ENCODE measurements at regions not wholly inside any gene's neighbourhood (a gene's known extent, or its start where the extent isn't known, plus 50 kb on each side); places are given as distances from the start of the nearest gene placed in this dataset.

DNA sequence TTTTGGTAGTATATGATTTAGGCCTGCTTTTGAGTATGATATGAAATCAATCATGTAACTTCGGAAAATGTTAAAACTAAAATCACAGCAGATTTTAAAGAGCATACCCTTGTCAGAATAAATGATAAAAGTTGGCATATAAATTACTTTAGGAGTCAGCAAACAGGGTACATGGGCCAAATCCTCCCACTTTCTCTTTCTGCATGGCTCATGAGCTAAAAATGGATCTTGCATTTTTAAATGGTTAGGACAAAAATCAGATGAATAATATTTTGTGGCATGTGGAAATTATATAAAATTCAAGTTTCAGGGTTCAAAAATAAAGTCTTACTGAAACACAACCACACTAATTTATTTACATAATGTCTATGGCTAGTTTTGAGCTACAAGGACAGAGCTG is 214.9 kb downstream of the GASK1B start:
- Histone ChIP-seq H3K4me1 (no peaks in the 10 kb centered on the region), H3K27ac (no peak overlapping the region), H3K36me3 (no peaks in the 10 kb centered on the region), H3K9me3 (no peaks in the 10 kb centered on the region), H3K4me3 (no peak overlapping the region), H3K27me3 (no peaks in the 10 kb centered on the region)
- intact Hi-C loops (cut with DNase I), result no loop called here
- no peak for DNase-seq
- WGBS, 2 donors, result 80 to 92% methylated on average over 1 of the region's 1 CpG
- TF ChIP-seq, protein P1, sequence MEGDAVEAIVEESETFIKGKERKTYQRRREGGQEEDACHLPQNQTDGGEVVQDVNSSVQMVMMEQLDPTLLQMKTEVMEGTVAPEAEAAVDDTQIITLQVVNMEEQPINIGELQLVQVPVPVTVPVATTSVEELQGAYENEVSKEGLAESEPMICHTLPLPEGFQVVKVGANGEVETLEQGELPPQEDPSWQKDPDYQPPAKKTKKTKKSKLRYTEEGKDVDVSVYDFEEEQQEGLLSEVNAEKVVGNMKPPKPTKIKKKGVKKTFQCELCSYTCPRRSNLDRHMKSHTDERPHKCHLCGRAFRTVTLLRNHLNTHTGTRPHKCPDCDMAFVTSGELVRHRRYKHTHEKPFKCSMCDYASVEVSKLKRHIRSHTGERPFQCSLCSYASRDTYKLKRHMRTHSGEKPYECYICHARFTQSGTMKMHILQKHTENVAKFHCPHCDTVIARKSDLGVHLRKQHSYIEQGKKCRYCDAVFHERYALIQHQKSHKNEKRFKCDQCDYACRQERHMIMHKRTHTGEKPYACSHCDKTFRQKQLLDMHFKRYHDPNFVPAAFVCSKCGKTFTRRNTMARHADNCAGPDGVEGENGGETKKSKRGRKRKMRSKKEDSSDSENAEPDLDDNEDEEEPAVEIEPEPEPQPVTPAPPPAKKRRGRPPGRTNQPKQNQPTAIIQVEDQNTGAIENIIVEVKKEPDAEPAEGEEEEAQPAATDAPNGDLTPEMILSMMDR (IDR thresholded peaks at IDR 0.05), result no peak
- TF ChIP-seq POLR2A (IDR thresholded peaks at IDR 0.05), result no peak

DNA sequence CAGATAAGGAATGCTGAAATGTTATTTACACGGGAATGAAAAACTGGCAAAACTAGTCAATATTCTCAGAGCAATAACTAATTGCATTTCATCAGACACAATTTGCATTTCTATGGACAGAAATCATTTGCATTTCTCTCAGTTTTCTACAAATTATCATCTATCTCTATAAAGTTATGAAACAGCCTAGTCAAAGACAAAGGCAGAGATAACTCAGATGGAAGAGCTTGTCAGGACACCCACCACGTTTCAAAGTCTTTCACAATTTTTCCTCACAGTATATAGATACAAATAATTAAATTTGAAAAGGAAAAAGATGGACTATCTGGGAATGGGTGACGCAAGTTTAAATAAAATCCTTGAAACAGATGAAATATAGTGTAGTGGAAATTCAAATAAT is 230.8 kb downstream of the GASK1B start:
- Histone ChIP-seq H3K36me3 (no peaks in the 10 kb centered on the region), H3K9me3 (no peaks in the 10 kb centered on the region), H3K27ac (no peak overlapping the region), H3K4me3 (no peak overlapping the region), H3K27me3 (no peaks in the 10 kb centered on the region), H3K4me1 (no peaks in the 10 kb centered on the region)
- TF ChIP-seq, protein P1 (IDR thresholded peaks at IDR 0.05), result no peak
- TF ChIP-seq POLR2A (IDR thresholded peaks at IDR 0.05), result no peak
- WGBS, 2 donors, result 18 to 24% methylated on average over 3 of the region's 3 CpGs
- intact Hi-C loops (cut with DNase I), result no loop called here
- no peak for DNase-seq

DNA sequence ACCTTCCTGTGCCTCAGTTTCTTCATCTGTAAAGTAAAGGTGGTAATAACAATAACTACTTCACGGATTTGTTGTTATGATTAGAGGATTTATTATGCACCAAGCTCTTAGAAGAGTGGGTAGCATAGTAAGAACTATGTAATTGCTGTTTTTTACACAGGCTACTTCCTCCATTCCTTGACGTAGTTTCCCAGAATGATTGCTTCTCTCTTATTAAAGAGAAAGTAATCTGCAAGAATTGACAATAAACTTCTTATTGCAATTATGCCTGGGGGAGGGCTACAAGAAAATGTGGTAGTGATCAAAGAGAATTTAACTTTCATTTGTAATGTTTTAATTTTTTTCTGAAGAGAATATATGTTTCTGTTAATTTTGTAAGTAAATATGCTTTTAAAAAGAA is 238.7 kb downstream of the GASK1B start:
- TF ChIP-seq, protein P1 (IDR thresholded peaks at IDR 0.05), result no peak
- TF ChIP-seq POLR2A (IDR thresholded peaks at IDR 0.05), result no peak
- intact Hi-C loops (cut with DNase I), result no loop called here
- 26 to 27% methylated on average over 2 of the region's 2 CpGs for WGBS, 2 donors
- Histone ChIP-seq H3K9me3 (no peaks in the 10 kb centered on the region), H3K27me3 (no peaks in the 10 kb centered on the region), H3K4me3 (no peak overlapping the region), H3K27ac (no peak overlapping the region), H3K4me1 (no peaks in the 10 kb centered on the region), H3K36me3 (no peaks in the 10 kb centered on the region)
- DNase-seq, result no peak

DNA sequence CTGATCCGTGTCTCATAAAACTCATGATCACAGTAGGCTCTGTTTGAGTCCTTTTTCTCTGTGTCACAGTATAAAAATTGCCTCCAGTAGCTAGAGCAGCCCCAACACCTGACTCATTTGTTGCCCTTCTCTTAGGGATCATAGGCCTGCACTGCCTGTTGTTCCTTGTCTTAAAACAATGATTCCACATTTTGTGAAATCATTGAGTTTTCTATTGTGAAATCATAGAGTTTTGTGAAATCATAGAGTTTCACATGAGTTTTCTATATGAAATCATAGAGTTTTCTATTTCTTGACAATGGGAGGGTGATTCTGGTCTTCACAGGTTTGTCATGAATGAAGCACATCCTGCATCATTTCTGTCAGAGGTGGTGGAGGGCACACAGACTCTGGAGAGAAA is 239.9 kb downstream of the GASK1B start:
- Histone ChIP-seq H3K4me1 (no peaks in the 10 kb centered on the region), H3K36me3 (no peaks in the 10 kb centered on the region), H3K4me3 (no peak overlapping the region), H3K9me3 (no peaks in the 10 kb centered on the region), H3K27ac (no peak overlapping the region), H3K27me3 (no peaks in the 10 kb centered on the region)
- no peak for DNase-seq
- intact Hi-C loops (cut with DNase I), result no loop called here
- TF ChIP-seq POLR2A (IDR thresholded peaks at IDR 0.05), result no peak
- TF ChIP-seq, protein P1 (IDR thresholded peaks at IDR 0.05), result no peak
- 57 to 82% methylated on average over 1 of the region's 1 CpG for WGBS, 2 donors

DNA sequence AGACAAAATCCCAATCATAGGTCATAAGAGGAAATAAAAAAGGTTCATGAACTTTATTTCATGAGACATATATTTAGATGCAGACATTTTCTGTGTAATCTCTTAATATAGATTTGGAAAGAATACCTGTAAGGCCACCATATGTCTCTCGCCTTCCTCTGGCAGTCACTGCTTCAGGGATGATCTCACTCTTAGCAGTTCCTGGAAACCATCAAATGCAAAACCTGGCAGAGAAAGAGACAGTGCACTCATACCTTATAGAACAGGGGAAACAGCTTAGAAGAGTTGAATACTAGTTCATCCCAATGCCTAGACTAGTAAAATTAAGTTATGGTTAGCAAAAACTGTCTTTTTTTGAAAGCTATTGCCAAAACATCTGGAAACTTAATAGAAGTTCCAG is 243.3 kb downstream of the GASK1B start:
- no peak for TF ChIP-seq POLR2A (IDR thresholded peaks at IDR 0.05)
- TF ChIP-seq, protein P1 (IDR thresholded peaks at IDR 0.05), result no peak
- Histone ChIP-seq H3K27ac (no peak overlapping the region), H3K4me3 (no peak overlapping the region), H3K36me3 (no peaks in the 10 kb centered on the region), H3K27me3 (no peaks in the 10 kb centered on the region), H3K9me3 (no peaks in the 10 kb centered on the region), H3K4me1 (no peaks in the 10 kb centered on the region)
- intact Hi-C loops (cut with DNase I), result no loop called here
- 67 to 76% methylated on average over 1 of the region's 1 CpG for WGBS, 2 donors
- DNase-seq, result no peak

Measured in esophagus squamous epithelium (tissue), 5 donors.